HG03135 (cell line): ENCODE measurements at regions not wholly inside any gene's neighbourhood (a gene's known extent, or its start where the extent isn't known, plus 50 kb on each side); places are given as distances from the start of the nearest gene placed in this dataset.

Source experiments
- ATAC-seq: cut with Tn5 transposase; IDR thresholded peaks from one replicate; pipeline ENCODE4 v1.9.1; 2021; ENCODE audit warnings: mild to moderate bottlenecking, moderate library complexity; ENCODE audit not compliant: unreplicated experiment

DNA sequence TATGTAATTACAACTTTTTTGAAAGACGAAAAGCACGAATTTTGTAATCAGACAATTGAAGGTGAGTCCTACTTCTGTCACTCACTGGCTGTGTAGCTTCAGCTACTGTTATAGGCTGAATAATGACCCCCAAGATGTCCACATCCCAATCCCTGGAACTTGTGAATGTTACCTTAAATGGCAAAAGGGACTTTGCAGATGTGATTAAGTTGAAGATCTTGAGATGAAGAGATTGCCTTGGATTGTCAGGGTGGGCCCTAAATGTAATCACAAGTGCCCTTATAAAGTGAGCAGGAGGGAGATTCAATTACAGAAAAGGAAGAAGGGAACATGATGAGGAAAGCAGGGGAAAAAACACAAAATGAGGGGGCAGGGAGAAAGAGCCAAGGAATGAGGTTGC, 326.2 kb upstream of the MSX2 start:
- ATAC-seq = no peak

GRCh38 chr5:174399411-174399810, 325.0 kb upstream of the MSX2 start:
- ATAC-seq = no peak

GRCh38 chr5:174400461-174400860, 323.9 kb upstream of the MSX2 start:
- ATAC-seq = no peak

DNA sequence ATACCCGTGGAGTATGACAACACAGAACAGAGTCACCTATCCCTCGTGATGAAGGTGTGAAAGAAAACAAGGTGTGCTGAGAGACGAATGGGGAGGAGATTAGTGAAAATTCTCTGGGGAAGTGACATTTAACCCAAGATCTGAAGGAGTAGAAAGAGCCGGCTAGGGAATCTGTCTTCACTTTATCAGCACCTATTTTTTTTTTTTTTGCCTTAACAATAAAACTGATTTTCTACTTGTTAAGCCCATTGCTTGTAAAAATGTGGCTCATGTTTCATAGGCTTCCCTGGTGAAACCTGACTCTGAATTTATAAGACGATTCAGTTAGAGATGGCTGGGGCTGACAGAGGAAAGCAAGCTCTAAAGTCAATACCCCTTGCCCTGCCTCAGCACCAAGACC, 322.6 kb upstream of the MSX2 start:
- ATAC-seq = no peak

DNA sequence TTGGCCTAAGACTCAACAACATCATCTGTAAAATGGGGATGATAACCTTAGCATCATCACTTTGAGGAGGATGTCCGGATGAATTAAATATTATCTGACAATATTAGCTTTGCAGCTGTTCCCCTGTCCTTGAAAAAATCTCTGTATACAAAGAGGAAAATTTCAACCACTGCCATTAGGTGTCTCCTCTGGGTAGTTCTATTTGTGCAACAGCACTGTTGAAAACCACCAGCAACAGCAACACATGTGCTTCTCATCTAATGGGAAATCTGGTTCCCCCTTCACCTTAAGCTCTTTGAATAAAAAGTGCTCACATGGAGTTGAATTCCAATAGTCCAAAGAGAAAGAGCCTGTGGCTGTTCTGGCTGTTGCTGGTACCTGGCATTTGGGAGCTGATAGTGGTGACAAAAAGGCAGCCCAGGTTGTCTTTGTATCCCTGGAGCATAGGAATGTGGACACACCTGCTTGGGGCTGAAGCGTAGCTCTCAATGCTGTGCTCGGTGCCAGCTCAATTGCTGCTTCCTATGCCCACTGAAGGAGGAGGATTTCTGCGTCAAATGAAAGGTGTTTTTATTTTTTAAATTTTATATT, 322.1 kb upstream of the MSX2 start:
- ATAC-seq = no peak

- no peak for ATAC-seq
Measured at GRCh38 chr5:174404848-174405247, 319.5 kb upstream of the MSX2 start.

DNA sequence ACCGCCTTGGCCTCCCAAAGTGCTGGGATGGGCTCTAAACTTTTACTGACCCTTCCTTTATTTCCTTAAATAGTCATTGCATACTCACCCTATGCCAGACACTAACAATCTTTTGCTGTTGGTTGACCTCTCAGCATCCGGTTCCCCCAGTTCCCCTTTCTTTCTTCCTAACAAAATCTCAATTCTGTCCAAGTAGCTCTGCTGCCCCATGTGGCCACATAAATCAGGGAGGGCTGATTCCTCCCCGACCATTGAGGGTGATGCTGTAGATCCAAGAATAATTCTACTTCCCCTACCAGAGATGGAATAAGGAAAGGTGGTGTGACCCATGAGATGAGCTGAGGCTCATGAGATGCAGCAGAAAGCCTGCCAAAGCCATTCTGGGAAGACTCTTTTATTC, 315.3 kb upstream of the MSX2 start:
- no peak for ATAC-seq

DNA sequence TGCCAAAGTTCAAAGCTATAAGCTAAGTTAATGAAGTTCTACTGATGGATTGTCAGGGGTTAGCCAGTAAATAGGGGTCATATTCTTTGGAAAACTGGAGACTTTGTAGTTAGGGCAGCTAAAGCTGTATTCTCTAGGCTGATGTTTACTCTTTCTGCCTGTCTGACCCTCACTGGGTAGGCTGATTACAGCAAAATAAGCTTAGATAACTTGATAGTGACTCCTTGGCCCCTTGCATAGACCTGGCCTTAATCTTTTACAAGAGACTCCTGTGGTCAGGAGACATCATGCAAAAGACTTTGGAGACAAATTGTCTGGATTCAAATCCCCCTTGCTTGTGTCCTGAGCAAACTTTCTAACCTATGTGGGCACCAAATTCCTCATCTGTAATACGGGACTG, 314.4 kb upstream of the MSX2 start:
- no peak for ATAC-seq

DNA sequence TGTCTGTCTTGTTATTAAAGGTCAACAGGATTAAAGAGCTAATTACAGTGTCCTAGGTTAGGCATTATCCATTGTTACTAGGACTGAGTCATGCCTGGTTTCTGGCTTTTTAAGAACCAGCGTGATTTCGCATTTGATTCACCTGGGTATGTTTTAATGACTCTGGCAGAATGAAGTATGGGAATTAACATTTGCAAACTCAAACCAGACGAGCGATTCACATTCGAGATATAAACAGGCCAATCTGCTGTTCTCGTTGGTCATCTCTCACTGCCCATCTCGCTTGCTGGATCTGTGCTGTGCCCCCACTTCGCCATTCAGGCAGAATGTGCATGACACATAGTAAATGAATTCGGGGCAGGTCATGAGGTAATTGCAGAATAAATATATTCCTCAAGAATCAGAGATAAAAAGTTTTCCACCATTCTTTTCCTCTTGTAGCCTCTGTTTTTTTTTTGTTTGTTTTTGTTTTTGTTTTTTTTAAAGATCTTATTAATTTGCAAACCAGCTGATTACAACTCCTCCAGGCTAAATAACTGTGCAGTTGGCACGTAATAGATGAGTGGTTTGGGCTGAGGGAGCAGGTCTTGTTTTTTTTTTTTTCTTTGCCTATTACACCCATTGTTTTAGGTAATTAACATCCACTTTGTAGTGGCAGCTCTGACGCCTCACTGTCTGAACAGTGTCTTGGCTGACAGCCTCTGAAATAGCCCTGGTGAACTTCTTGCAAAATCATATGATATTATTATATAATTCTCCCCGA, 313.5 kb upstream of the MSX2 start:
- ATAC-seq = no peak

DNA sequence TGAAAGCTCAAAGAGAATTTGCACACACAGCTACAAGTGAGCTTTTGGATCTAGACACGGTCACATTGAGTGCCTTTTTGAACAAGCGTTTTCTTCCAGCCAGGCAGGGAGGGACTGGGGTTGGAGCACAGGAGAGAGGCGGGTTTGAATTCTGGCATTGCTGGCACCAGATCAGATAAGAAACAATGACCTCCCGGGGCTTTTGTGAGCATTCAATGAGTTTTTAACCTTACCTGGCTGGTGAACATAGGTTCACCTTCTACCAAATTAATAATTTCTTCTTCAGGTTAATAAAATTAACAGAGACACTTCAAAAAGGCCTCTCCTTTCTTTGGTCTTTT, 312.9 kb upstream of the MSX2 start:
- no peak for ATAC-seq

- no peak for ATAC-seq
Measured at GRCh38 chr5:174412374-174412773, 312.0 kb upstream of the MSX2 start.

DNA sequence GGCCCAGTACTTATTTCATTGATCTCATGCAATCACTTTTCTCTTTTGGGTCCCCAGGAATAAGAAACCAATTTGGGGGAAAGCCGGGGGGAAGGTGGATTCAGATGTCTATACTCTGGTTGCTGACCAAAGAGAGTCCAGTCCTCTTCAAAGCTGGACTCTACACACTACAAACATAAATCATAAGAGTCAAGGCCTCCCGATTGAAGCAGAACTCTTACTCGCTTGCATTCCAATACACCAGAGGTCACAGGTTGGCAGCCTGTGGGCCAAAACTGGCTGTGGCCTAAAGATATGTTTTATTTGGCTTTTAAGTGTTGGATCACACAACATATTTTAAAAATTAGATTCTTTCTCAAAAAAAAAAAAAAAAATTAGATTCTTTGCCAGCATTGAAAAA, 311.4 kb upstream of the MSX2 start:
- ATAC-seq = no peak

GRCh38 chr5:174413567-174414314, 310.6 kb upstream of the MSX2 start:
- ATAC-seq = no peak

DNA sequence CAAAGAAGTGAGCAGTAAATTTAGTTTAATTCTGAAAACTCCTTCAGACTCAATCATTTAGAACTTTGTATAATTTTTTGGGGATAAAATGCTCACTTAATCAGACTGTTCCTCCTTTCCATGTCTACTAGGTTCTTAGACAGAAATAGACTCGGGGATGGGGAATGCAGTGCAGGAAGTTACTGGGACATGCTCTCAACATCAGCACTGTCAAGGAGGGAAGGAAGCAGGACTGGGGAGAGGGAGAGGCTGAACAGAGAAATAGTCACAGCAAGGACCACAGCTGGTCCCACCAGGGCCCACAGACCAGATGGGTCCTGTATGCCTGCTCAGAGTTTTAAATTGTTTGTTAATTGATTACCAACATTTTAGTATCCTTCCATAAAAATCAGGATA, 310.1 kb upstream of the MSX2 start:
- ATAC-seq = no peak

- ATAC-seq = no peak
Measured at GRCh38 chr5:174418809-174419539, 305.4 kb upstream of the MSX2 start.

DNA sequence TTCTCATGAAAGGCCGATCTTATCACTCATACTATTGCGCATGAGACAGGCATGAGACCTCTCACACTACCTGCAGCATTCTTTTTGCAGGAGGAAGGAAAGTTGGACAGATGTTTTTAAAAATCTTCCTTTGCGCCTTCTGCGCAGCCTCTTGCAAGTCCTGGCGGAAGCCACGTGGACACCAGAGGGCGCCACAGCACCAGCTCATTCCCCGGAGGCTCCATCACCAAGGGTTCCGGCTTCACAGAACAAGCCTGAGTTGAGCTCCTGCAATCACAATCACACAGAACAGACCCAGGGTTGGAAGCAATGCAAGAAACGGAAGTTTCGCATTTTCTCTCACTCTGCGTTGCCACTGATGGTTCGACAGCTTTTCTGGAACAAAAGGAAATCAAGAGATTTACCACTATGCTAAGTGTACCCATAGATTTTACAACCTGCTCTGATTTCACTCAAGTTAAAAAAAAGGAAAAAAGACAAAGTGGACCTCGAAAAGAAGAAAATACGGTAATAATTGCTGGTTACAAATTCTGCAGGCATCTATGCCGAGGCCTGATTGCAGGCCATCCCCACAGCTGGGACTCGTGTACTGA, 304.7 kb upstream of the MSX2 start:
- ATAC-seq = no peak

- no peak for ATAC-seq
Measured at GRCh38 chr5:174420651-174421407, 303.6 kb upstream of the MSX2 start.

DNA sequence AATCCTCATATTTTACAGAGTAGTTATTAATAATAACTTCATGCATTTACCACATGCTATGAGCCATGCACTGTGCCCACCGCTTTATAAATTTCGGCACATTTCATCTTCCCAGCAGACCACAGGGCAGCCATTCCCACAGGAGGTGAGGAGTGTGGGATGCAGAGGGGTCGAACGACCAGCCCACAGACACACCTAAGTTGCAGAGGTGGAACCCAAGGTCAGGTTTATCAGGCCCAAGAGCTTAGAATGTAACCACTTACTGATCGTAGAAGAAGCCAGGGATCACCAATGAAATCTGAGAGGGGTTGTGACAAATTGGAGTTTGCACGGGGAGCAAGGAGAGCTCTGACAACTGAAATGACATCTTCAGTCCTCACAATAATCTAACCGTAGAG, 303.0 kb upstream of the MSX2 start:
- ATAC-seq = no peak

DNA sequence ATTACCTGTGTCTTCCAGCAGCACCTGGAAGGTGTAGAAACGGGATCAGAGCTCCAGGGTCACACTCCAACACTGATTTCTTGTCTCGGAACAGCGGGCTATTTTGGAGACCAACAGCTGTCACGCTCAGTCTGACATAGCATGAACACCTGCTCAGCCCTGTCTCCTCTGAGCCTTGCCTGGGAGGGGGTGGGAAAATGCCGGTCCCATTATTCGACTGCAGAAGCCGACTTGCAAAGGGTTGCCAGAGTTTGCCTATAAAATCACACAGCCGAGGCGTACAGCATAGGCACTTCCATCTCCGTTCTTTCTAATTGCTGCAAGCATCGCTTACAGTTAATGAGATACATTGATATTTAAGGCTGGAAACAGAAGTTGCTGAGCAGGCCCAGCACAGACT, 300.8 kb upstream of the MSX2 start:
- ATAC-seq = no peak

DNA sequence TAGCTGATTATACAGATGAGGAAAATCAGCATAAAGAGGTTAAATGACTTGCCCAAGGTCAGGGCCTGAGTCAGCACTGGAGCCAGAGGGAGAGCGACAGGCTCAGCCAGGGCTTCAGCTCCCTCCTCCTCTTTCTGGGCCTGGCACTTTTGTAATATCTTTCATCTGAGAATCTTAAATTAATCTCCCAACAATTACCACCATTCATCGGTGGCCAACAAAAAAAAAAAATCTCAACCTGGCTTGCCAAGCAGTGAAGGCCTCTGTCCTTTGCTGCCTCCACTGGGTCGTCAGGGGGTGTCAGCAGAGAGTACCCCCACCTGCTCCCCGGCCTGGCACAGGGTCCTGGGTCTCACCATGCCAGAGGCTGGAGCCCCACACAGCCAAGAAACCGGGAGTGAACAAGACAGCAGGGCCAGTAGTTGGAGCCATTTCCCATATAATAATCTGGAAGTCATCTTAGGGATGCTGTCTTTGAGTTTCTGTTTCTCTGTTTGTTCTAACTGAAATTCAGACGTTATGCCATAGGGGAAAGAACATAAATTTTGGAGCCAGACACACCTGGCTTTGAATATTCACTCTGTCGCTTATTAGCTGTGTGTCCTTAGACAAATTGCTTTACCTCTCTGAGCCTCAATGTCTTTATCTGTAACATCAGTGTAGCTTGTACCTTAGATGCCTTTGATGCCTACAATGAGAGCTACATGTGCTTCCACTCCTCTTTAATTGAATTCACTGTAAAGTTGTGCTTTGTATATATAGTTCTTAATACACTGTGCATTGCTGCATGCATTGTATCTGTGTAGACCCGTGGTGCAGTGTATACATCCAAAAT, 299.9 kb upstream of the MSX2 start:
- no peak for ATAC-seq
